GM19395 (cell line): ENCODE measurements at regions not wholly inside any gene's neighbourhood (a gene's known extent, or its start where the extent isn't known, plus 50 kb on each side); places are given as distances from the start of the nearest gene placed in this dataset.
A peak's percentile ranks its signal among the peaks of the same experiment; 100 is the strongest.

ENCODE experiments used
- ATAC-seq: cut with Tn5 transposase; IDR thresholded peaks from one replicate; pipeline ENCODE4 v1.9.1; 2021; ENCODE audit warnings: mild to moderate bottlenecking, moderate library complexity; ENCODE audit not compliant: unreplicated experiment

- ATAC-seq, result no peak
Measured at GRCh38 chr3:107904536-107905066, 186.2 kb downstream of the CD47 start.

- ATAC-seq, result no peak
Measured at GRCh38 chr3:107899990-107900651, 190.7 kb downstream of the CD47 start.

- ATAC-seq, result no peak
Measured at GRCh38 chr3:107897471-107898061, 193.3 kb downstream of the CD47 start.

GRCh38 chr3:107894998-107895397 lies 195.8 kb downstream of the CD47 start:
- ATAC-seq, result no peak

GRCh38 chr3:107892955-107893624 lies 197.7 kb downstream of the CD47 start:
- ATAC-seq, result no peak

GRCh38 chr3:107884719-107885460 lies 205.9 kb downstream of the CD47 start:
- no peak for ATAC-seq

- no peak for ATAC-seq
Measured at GRCh38 chr3:107884028-107884427, 206.8 kb downstream of the CD47 start.

GRCh38 chr3:107882881-107883280 lies 207.9 kb downstream of the CD47 start:
- no peak for ATAC-seq

- no peak for ATAC-seq
Measured at GRCh38 chr3:107882261-107882660, 208.6 kb downstream of the CD47 start.

- no peak for ATAC-seq
Measured at GRCh38 chr3:107881509-107881908, 209.3 kb downstream of the CD47 start.

- no peak for ATAC-seq
Measured at GRCh38 chr3:107880702-107881101, 210.1 kb downstream of the CD47 start.

GRCh38 chr3:107877936-107878335 lies 212.9 kb downstream of the CD47 start:
- no peak for ATAC-seq

- no peak for ATAC-seq
Measured at GRCh38 chr3:107870943-107871638, 219.7 kb downstream of the CD47 start.

- ATAC-seq, result no peak
Measured at GRCh38 chr3:107870096-107870495, 220.7 kb downstream of the CD47 start.

GRCh38 chr3:107868449-107868848 lies 222.4 kb downstream of the CD47 start:
- no peak for ATAC-seq

GRCh38 chr3:107861904-107862303 lies 228.9 kb downstream of the CD47 start:
- ATAC-seq, result peak; percentile 97

- ATAC-seq, result no peak
Measured at GRCh38 chr3:107861422-107861821, 229.4 kb downstream of the CD47 start.
